ENCODE measurements at regions not wholly inside any gene's neighbourhood (a gene's known extent, or its start where the extent isn't known, plus 50 kb on each side); places are given as distances from the start of the nearest gene placed in this dataset.

DNA sequence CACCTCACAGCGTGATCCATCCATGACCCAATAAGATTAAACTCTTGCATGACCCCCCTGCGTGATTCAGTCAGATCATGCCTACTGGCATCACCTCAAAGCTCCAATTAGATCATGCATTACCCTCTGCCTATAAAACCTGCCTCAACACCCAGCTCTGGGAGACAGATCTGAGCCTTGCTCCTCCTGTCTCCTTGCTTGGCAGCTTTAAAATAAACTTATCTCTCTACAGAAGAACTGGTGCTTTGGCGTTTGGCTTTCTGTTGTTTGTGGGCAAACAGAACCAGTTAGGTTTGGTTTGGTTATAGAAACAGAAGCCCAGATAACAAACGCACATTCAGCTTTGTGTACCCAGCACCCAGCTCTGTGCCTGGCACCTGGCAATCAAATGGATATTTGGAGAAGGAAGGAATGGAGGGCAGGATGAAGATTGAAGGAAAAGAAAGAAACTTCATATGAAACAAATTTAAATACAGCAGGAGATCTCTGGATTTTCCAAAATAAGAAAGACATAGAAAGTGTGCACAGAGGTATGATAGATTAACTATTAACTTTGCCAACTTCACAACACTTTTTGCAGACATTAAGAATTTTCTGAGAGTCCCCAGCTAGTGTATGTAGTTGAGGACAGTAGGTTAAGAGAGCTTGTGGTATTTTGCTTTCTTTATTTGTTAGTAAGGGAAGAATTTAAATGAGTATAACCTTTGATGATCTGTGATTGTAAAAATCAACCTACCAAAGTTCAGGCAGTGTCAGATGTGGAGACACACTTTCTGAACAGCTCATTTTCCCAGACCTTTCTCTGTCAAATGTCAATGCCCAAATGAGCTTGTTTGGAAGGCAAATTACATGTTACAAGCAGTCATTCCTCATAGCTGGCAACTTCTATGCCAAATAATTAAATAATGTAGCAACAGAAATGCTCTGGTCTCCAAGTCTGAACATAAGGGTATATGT is 102.1 kb upstream of the ASTN2 start (continued):
- TF ChIP-seq EZH2 (IDR thresholded peaks at IDR 0.05; ENCODE audit: borderline replicate concordance, control insufficient read depth, low read depth, low read length), result no peak
- TF ChIP-seq HDGF (IDR thresholded peaks at IDR 0.05), result no peak
- TF ChIP-seq, protein P1, sequence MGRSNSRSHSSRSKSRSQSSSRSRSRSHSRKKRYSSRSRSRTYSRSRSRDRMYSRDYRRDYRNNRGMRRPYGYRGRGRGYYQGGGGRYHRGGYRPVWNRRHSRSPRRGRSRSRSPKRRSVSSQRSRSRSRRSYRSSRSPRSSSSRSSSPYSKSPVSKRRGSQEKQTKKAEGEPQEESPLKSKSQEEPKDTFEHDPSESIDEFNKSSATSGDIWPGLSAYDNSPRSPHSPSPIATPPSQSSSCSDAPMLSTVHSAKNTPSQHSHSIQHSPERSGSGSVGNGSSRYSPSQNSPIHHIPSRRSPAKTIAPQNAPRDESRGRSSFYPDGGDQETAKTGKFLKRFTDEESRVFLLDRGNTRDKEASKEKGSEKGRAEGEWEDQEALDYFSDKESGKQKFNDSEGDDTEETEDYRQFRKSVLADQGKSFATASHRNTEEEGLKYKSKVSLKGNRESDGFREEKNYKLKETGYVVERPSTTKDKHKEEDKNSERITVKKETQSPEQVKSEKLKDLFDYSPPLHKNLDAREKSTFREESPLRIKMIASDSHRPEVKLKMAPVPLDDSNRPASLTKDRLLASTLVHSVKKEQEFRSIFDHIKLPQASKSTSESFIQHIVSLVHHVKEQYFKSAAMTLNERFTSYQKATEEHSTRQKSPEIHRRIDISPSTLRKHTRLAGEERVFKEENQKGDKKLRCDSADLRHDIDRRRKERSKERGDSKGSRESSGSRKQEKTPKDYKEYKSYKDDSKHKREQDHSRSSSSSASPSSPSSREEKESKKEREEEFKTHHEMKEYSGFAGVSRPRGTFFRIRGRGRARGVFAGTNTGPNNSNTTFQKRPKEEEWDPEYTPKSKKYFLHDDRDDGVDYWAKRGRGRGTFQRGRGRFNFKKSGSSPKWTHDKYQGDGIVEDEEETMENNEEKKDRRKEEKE (IDR thresholded peaks at IDR 0.05), result no peak

DNA sequence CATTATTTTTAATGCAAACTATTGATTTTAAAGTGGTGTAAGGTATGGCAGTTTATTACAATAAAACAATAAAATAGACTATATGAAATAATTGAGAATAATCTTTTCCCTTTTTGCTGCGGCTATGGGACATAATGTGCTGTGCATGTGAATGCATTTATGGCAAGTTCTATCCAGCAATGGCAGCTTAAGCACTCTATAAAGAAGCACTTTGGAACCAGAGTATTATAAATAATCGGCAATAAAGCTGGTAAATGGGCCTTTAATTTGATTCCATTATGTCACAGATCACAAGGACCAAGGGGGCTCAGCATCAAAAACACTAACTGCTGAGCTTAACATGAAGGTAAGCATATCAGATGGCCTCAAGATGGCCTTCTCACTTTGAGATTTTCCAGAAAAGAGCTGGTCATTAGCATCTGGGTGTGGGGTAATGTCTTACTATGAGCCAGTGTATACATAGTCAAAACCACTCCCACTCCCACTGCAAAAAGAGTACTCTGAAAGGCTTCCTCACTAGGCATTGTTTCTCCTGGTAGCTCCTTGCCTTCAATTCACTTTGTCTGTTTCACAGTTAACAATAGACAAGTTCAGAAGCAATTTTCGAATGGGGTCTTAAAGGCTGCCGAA is 97.1 kb upstream of the ASTN2 start:
- Histone ChIP-seq H3K9me3 (replicated peaks; ENCODE audit: control insufficient read depth, insufficient read depth, low read length) (no peaks in the 10 kb centered on the region), H3K9ac (ENCODE audit: control insufficient read depth, insufficient read depth, low read length) (no peak overlapping the region), H3K27me3 (replicated peaks in 1 of 2; ENCODE audit: control insufficient read depth in 2 of 2, insufficient read depth in 2 of 2, low read length in 1 of 2) (no peaks in the 10 kb centered on the region), H3K27ac (ENCODE audit: control insufficient read depth, insufficient read depth) (no peak overlapping the region), H2AFZ (ENCODE audit: control insufficient read depth, low read depth, low read length) (no peak overlapping the region), H4K20me1 (ENCODE audit: control insufficient read depth, insufficient read depth) (no peaks in the 10 kb centered on the region), H3K79me2 (ENCODE audit: control insufficient read depth, insufficient read depth, low read length) (no peaks in the 10 kb centered on the region), H3K36me3 (ENCODE audit: control insufficient read depth in 2 of 2, insufficient read depth in 2 of 2, low read length in 1 of 2) (no peaks in the 10 kb centered on the region), H3K4me2 (ENCODE audit: control insufficient read depth, insufficient read depth) (no peak overlapping the region), H3K4me3 (no peak overlapping the region), H3K4me1 (ENCODE audit: control insufficient read depth, insufficient read depth, low read length) (no peaks in the 10 kb centered on the region)
- ATAC-seq (no peak), DNase-seq (ENCODE audit: low read depth, low spot score) (no peak), FAIRE-seq (no peak)
- ChIA-PET RAD21 (ENCODE audit: unreplicated experiment) (no interaction called here), POLR2A (no interaction called here), SMC1A (ENCODE audit: uncharacterized antibody, unreplicated experiment) (no interaction called here), CTCF (interaction anchor here (2.3 kb wide), 1 partner anchor 24 kb away, joined by 7 read pairs; no protein-coding TSS in a partner anchor)
- no TSS peak for BruUV-seq (replicated peaks)
- TF ChIP-seq, protein P2, sequence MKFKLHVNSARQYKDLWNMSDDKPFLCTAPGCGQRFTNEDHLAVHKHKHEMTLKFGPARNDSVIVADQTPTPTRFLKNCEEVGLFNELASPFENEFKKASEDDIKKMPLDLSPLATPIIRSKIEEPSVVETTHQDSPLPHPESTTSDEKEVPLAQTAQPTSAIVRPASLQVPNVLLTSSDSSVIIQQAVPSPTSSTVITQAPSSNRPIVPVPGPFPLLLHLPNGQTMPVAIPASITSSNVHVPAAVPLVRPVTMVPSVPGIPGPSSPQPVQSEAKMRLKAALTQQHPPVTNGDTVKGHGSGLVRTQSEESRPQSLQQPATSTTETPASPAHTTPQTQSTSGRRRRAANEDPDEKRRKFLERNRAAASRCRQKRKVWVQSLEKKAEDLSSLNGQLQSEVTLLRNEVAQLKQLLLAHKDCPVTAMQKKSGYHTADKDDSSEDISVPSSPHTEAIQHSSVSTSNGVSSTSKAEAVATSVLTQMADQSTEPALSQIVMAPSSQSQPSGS (IDR thresholded peaks at IDR 0.05; ENCODE audit: low read length), result no peak
- TF ChIP-seq CBX3 (IDR thresholded peaks at IDR 0.05; ENCODE audit: borderline replicate concordance, low read depth) (no peak), FOXK2 (IDR thresholded peaks at IDR 0.05) (no peak), NFIC (IDR thresholded peaks at IDR 0.05; ENCODE audit: low read depth, low read length) (no peak), SMARCA5 (IDR thresholded peaks at IDR 0.05) (no peak), PML (IDR thresholded peaks at IDR 0.05; ENCODE audit: low read length) (no peak), SMAD1 (IDR thresholded peaks at IDR 0.05; ENCODE audit: low read depth, partially characterized antibody) (no peak), MYB (IDR thresholded peaks at IDR 0.05; ENCODE audit: borderline replicate concordance, low read depth, low read length) (no peak), ATF7 (IDR thresholded peaks at IDR 0.05; ENCODE audit: low read depth) (no peak)
- TF ChIP-seq, protein P3, sequence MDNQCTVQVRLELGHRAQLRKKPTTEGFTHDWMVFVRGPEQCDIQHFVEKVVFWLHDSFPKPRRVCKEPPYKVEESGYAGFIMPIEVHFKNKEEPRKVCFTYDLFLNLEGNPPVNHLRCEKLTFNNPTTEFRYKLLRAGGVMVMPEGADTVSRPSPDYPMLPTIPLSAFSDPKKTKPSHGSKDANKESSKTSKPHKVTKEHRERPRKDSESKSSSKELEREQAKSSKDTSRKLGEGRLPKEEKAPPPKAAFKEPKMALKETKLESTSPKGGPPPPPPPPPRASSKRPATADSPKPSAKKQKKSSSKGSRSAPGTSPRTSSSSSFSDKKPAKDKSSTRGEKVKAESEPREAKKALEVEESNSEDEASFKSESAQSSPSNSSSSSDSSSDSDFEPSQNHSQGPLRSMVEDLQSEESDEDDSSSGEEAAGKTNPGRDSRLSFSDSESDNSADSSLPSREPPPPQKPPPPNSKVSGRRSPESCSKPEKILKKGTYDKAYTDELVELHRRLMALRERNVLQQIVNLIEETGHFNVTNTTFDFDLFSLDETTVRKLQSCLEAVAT (IDR thresholded peaks at IDR 0.05), result no peak
- intact Hi-C loops (cut with micrococcal nuclease; ENCODE audit: unreplicated experiment), result no loop called here
- in situ Hi-C loops (cut with MboI), result no loop called here
- 9% methylated on average over 4 of the region's 4 CpGs for WGBS (ENCODE audit: insufficient coverage, insufficient replicate concordance, low lambda C conversion rate, missing lambda C conversion rate)
